Naive thymus-derived CD4-positive, alpha-beta T cell (primary cell): ENCODE measurements at regions not wholly inside any gene's neighbourhood (a gene's known extent, or its start where the extent isn't known, plus 50 kb on each side); places are given as distances from the start of the nearest gene placed in this dataset.

Source experiments
- ATAC-seq: fragments of 150-1000 bp; cut with Tn5 transposase; 2 replicates; pipeline ENCODE4 v1.10.0; 2021; ENCODE audit warnings: mild to moderate bottlenecking, moderate library complexity
- CTCF ChIA-PET: fragments of 350-600 bp; sonication (Branson Sonifier 250); formaldehyde crosslinking; loops from one replicate; lab custom pipeline; 2021; ENCODE audit warnings: antibody characterized with exemption; lab: Charles Lee
- POLR2A ChIA-PET: fragments of 350-600 bp; sonication (Branson Sonifier 250); formaldehyde crosslinking; loops from one replicate; lab custom pipeline; 2021; ENCODE audit warnings: antibody characterized with exemption, inconsistent platforms; lab: Charles Lee
- DNase-seq, 9 donors: peaks; one replicate each; pipeline versions ENCODE4 v3.0.0 to v3.0.0-alpha.2; 2020 to 2022; ENCODE audit warnings: mixed read lengths in 1 of 9
- H3K27ac ChIP-seq: one replicate; pipeline ENCODE4 v1.7.0; 2013; ENCODE audit warnings: mild to moderate bottlenecking, low read depth, low read length, moderate library complexity
- H3K27me3 ChIP-seq, 2 donors: one replicate each; pipeline ENCODE4 v1.7.0; 2013; ENCODE audit warnings: low read length in 2 of 2, mild to moderate bottlenecking in 2 of 2, moderate library complexity in 2 of 2; ENCODE audit not compliant: control insufficient read depth in 2 of 2, insufficient read depth in 2 of 2
- H3K36me3 ChIP-seq, 3 experiments: 1 replicate in 2 of 3; 2 replicates in 1 of 3; pipeline ENCODE4 v1.7.0; 2013; ENCODE audit warnings: low read length in 3 of 3, mild to moderate bottlenecking in 3 of 3, moderate library complexity in 1 of 3; ENCODE audit not compliant: insufficient read depth in 3 of 3, control insufficient read depth in 2 of 3
- H3K4me1 ChIP-seq, 2 donors: one replicate each; pipeline ENCODE4 v1.7.0; 2013; ENCODE audit warnings: low read length in 2 of 2, mild to moderate bottlenecking in 2 of 2, moderate library complexity in 1 of 2; ENCODE audit not compliant: control insufficient read depth in 2 of 2, insufficient read depth in 2 of 2
- H3K4me3 ChIP-seq: 2 replicates; pipeline ENCODE4 v1.7.0; 2013; ENCODE audit warnings: mild to moderate bottlenecking, low read length
- H3K9me3 ChIP-seq, 3 experiments: 1 replicate in 2 of 3; 2 replicates in 1 of 3; pipeline ENCODE4 v1.7.0; 2013; ENCODE audit warnings: low read length in 3 of 3; ENCODE audit not compliant: control insufficient read depth in 2 of 3
- H3K27ac Mint-ChIP-seq, 9 donors: one replicate each; pipeline ENCODE4 v1.8.0; 2020 to 2022; ENCODE audit warnings: mixed read lengths in 9 of 9, mild to moderate bottlenecking in 8 of 9, moderate library complexity in 5 of 9, inconsistent platforms in 2 of 9
- H3K27me3 Mint-ChIP-seq, 5 donors: one replicate each; pipeline ENCODE4 v1.8.0; 2021 to 2022; ENCODE audit warnings: mixed read lengths in 5 of 5, mild to moderate bottlenecking in 1 of 5
- H3K36me3 Mint-ChIP-seq, 5 donors: one replicate each; pipeline ENCODE4 v1.8.0; 2020 to 2022; ENCODE audit warnings: mixed read lengths in 5 of 5, mild to moderate bottlenecking in 3 of 5, inconsistent platforms in 1 of 5
- H3K4me1 Mint-ChIP-seq, 7 donors: one replicate each; pipeline ENCODE4 v1.8.0; 2020 to 2022; ENCODE audit warnings: mixed read lengths in 7 of 7, mild to moderate bottlenecking in 3 of 7, inconsistent platforms in 1 of 7
- H3K4me3 Mint-ChIP-seq, 10 donors: one replicate each; pipeline ENCODE4 v1.8.0; 2020 to 2022; ENCODE audit warnings: mild to moderate bottlenecking in 10 of 10, mixed read lengths in 10 of 10, moderate library complexity in 6 of 10, inconsistent platforms in 2 of 10
- H3K9me3 Mint-ChIP-seq, 11 donors: one replicate each; pipeline ENCODE4 v1.8.0; 2020 to 2022; ENCODE audit warnings: mixed read lengths in 11 of 11, mild to moderate bottlenecking in 4 of 11, inconsistent platforms in 1 of 11, moderate library complexity in 1 of 11
- intact Hi-C, 2 donors: fragments of 100-400 bp; cut with micrococcal nuclease; formaldehyde crosslinking; loops; one replicate each; pipeline ENCODE4 v1.15.1; 2023

- Mint-ChIP-seq H3K27ac (no peak overlapping the region), H3K9me3 (no peaks in the 10 kb centered on the region), H3K36me3 (no peaks in the 10 kb centered on the region), H3K4me3 (no peak overlapping the region), H3K4me1 (no peaks in the 10 kb centered on the region), H3K27me3 (peaks cover 6 to 18% (median 7%) of the 10 kb centered on the region in 5 donors)
- CTCF ChIA-PET: no interaction called here
- Histone ChIP-seq H3K27me3 (no peaks in the 10 kb centered on the region), H3K4me3 (no peak overlapping the region), H3K4me1 (no peaks in the 10 kb centered on the region), H3K27ac (no peak overlapping the region), H3K36me3 (no peaks in the 10 kb centered on the region), H3K9me3 (no peaks in the 10 kb centered on the region)
- POLR2A ChIA-PET: no interaction called here
- ATAC-seq: no peak
- intact Hi-C loops: no loop called here
- no peak for DNase-seq
Observed at GRCh38 chr4:129213692-129214091, 117.7 kb downstream of the C4orf33 start.

- DNase-seq: no peak
- Histone ChIP-seq H3K27ac (no peak overlapping the region), H3K36me3 (no peaks in the 10 kb centered on the region), H3K4me1 (no peaks in the 10 kb centered on the region), H3K4me3 (no peak overlapping the region), H3K27me3 (no peaks in the 10 kb centered on the region), H3K9me3 (no peaks in the 10 kb centered on the region)
- ATAC-seq: no peak
- Mint-ChIP-seq H3K9me3 (peaks cover 0 to 2% (median 0%) of the 10 kb centered on the region in 11 donors), H3K4me3 (no peak overlapping the region), H3K27ac (no peak overlapping the region), H3K27me3 (peaks cover 5 to 18% (median 7%) of the 10 kb centered on the region in 5 donors), H3K36me3 (no peaks in the 10 kb centered on the region), H3K4me1 (no peaks in the 10 kb centered on the region)
- CTCF ChIA-PET: no interaction called here
- POLR2A ChIA-PET: no interaction called here
- intact Hi-C loops: no loop called here
Observed at GRCh38 chr4:129218360-129218759, 122.4 kb downstream of the C4orf33 start.

- Mint-ChIP-seq H3K4me3 (no peak overlapping the region), H3K4me1 (no peaks in the 10 kb centered on the region), H3K27me3 (peaks cover 0 to 23% (median 6%) of the 10 kb centered on the region in 5 donors), H3K27ac (no peak overlapping the region), H3K9me3 (peaks cover 0 to 2% (median 0%) of the 10 kb centered on the region in 11 donors), H3K36me3 (no peaks in the 10 kb centered on the region)
- Histone ChIP-seq H3K36me3 (no peaks in the 10 kb centered on the region), H3K4me1 (no peaks in the 10 kb centered on the region), H3K27ac (no peak overlapping the region), H3K9me3 (no peaks in the 10 kb centered on the region), H3K27me3 (no peaks in the 10 kb centered on the region), H3K4me3 (no peak overlapping the region)
- DNase-seq: no peak
- ChIA-PET POLR2A (no interaction called here), CTCF (no interaction called here)
- no peak for ATAC-seq
- intact Hi-C loops: no loop called here
Observed at GRCh38 chr4:129218897-129219296, 122.9 kb downstream of the C4orf33 start.

DNA sequence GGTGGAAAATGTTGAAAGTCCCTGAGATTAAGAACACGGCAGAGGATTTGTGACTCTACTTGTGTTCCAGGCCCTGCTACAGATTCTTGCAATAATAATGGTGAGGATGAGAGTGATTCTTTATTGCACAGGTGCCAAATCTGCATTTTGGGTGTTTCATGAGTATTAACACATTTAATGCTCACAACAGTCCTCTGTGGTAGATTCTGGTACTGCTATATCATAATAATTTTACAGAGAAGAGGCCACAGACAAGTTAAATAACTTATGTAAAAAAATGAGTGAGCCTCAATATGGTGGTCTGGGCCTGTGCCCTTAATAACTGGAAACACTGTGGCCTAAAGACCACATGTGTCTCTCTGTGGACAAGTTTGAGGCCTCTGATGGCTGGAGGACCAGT lies 124.3 kb downstream of the C4orf33 start:
- Histone ChIP-seq H3K4me3 (no peak overlapping the region), H3K36me3 (no peaks in the 10 kb centered on the region), H3K4me1 (no peaks in the 10 kb centered on the region), H3K27me3 (no peaks in the 10 kb centered on the region), H3K27ac (no peak overlapping the region), H3K9me3 (no peaks in the 10 kb centered on the region)
- no peaks in the 10 kb centered on the region for H3K4me1 Mint-ChIP-seq
- H3K4me3 Mint-ChIP-seq: no peak overlapping the region
- ChIA-PET CTCF (interaction anchor here (0.5 kb wide), 1 partner anchor 1411 kb away, joined by 3 read pairs; no protein-coding TSS in a partner anchor), POLR2A (no interaction called here)
- H3K27me3 Mint-ChIP-seq: peaks cover 0 to 25% (median 4%) of the 10 kb centered on the region in 5 donors
- peaks cover 0 to 2% (median 0%) of the 10 kb centered on the region in 11 donors for H3K9me3 Mint-ChIP-seq
- H3K27ac Mint-ChIP-seq: no peak overlapping the region
- no peak for ATAC-seq
- DNase-seq: no peak
- no peaks in the 10 kb centered on the region for H3K36me3 Mint-ChIP-seq
- intact Hi-C loops: no loop called here

- H3K4me3 ChIP-seq: no peak overlapping the region
- ChIA-PET CTCF (no interaction called here), POLR2A (no interaction called here)
- no peaks in the 10 kb centered on the region for H3K4me1 Mint-ChIP-seq
- H3K4me1 ChIP-seq: no peaks in the 10 kb centered on the region
- peaks cover 0 to 4% of the 10 kb centered on the region in 2 donors for H3K27me3 ChIP-seq
- H3K27ac Mint-ChIP-seq: no peak overlapping the region
- no peaks in the 10 kb centered on the region for H3K9me3 ChIP-seq
- H3K36me3 ChIP-seq: no peaks in the 10 kb centered on the region
- intact Hi-C loops: no loop called here
- peaks cover 0 to 2% (median 0%) of the 10 kb centered on the region in 11 donors for H3K9me3 Mint-ChIP-seq
- DNase-seq (no peak), ATAC-seq (no peak)
- H3K27ac ChIP-seq: no peak overlapping the region
- no peaks in the 10 kb centered on the region for H3K36me3 Mint-ChIP-seq
- H3K27me3 Mint-ChIP-seq: peaks cover 0 to 33% (median 6%) of the 10 kb centered on the region in 5 donors
- no peak overlapping the region for H3K4me3 Mint-ChIP-seq
Observed at GRCh38 chr4:129223945-129224344, 128.0 kb downstream of the C4orf33 start.

DNA sequence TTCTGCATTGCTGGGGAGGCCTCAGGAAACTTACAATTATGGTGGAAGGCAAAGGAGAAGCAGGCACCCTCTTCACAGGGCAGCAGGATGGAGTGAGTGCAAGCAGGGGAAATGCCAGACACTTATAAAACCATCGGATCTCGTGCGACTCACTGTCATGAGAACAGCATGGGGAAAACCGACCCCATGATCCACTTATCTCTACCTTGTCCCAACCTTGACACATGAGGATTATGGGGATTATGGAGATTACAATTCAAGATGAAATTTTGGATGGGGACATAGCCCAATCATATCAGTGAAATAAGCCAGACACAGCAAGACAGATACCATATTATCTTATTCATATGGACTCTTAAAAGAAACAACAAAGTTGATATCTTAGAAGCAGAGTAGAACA lies 134.9 kb downstream of the C4orf33 start:
- Histone ChIP-seq H3K27ac (no peak overlapping the region), H3K4me1 (no peaks in the 10 kb centered on the region), H3K36me3 (no peaks in the 10 kb centered on the region), H3K4me3 (no peak overlapping the region), H3K9me3 (no peaks in the 10 kb centered on the region), H3K27me3 (peaks cover 0 to 4% of the 10 kb centered on the region in 2 donors)
- intact Hi-C loops: no loop called here
- ChIA-PET POLR2A (no interaction called here), CTCF (no interaction called here)
- H3K4me1 Mint-ChIP-seq: peaks cover 0 to 2% (median 0%) of the 10 kb centered on the region in 7 donors
- H3K27me3 Mint-ChIP-seq: peaks cover 4 to 29% (median 14%) of the 10 kb centered on the region in 5 donors
- no peaks in the 10 kb centered on the region for H3K36me3 Mint-ChIP-seq
- no peaks in the 10 kb centered on the region for H3K9me3 Mint-ChIP-seq
- DNase-seq: no peak
- no peak for ATAC-seq
- H3K4me3 Mint-ChIP-seq: no peak overlapping the region
- H3K27ac Mint-ChIP-seq: no peak overlapping the region

DNA sequence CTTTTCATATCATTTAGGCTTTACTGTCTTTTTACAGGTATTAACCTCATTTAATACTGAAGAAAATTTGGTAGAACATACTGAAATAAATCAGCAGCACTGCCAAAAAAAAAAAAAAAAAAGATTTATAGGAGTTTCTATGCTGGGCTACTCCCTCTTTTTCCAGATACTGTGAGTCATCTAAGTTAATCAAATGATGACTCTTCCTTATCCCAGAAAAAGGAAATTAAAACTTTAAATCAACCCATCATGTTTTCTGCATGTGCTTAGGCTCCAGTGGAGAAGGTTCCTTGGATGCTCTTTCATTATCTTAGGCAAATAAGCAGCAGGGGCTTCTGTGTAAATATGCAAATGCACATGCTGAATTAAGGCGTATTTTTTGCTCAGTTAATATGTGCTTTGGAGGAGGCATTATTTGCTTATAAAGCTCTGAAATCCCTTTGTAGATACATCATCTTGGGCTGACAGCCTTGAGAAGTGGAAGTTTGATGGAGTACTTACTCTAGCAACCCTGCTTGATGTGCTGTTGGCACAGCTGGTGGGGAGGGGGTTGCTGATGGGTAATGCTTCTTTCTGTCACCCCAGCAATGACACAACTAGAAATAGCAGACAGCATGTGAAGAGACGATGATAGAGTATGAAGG lies 136.1 kb downstream of the C4orf33 start:
- ATAC-seq (no peak), DNase-seq (no peak)
- Histone ChIP-seq H3K9me3 (no peaks in the 10 kb centered on the region), H3K36me3 (no peaks in the 10 kb centered on the region), H3K4me3 (no peak overlapping the region), H3K4me1 (no peaks in the 10 kb centered on the region), H3K27ac (no peak overlapping the region), H3K27me3 (peaks cover 0 to 4% of the 10 kb centered on the region in 2 donors)
- Mint-ChIP-seq H3K4me1 (peaks cover 0 to 2% (median 0%) of the 10 kb centered on the region in 7 donors), H3K36me3 (no peaks in the 10 kb centered on the region), H3K27ac (no peak overlapping the region), H3K27me3 (peaks cover 4 to 29% (median 14%) of the 10 kb centered on the region in 5 donors), H3K9me3 (no peaks in the 10 kb centered on the region), H3K4me3 (no peak overlapping the region)
- intact Hi-C loops: no loop called here
- ChIA-PET POLR2A (no interaction called here), CTCF (no interaction called here)
